Stimulated activated naive CD4-positive, alpha-beta T cell (primary cell): ENCODE measurements at regions not wholly inside any gene's neighbourhood (a gene's known extent, or its start where the extent isn't known, plus 50 kb on each side); places are given as distances from the start of the nearest gene placed in this dataset.
"Not testable (repeated sequence)": the region's sequence is repeated elsewhere in the genome, so short reads cannot be mapped to it uniquely, and the experiment has no call there.

Source experiments
- DNase-seq, 6 experiments: peaks; one replicate each; lab custom pipeline; 2025; lab: John Stamatoyannopoulos, UW

DNA sequence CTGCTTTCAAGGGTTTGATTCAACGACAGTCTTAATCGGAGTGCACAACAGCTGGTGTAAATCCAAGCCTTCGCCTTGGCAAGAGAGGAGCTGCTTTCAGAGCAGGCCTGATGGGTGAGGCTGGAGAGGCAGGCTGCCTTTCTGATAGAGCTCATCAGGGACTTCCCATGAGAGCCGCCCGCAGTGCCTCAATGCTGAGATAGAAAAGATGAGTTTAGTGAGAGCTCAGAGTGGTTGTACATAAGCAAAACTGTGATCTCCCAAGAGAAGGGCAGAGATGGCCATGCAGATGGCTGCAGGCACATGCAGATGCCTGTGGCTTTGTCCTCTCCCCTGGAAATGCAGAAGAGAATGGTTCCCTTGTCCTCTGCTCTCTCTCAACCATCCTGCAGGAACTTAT, 122.1 kb downstream of the ARL4C start:
- DNase-seq: no peak

- DNase-seq: no peak
Observed at GRCh38 chr2:234374150-234374508, 122.8 kb downstream of the ARL4C start.

DNA sequence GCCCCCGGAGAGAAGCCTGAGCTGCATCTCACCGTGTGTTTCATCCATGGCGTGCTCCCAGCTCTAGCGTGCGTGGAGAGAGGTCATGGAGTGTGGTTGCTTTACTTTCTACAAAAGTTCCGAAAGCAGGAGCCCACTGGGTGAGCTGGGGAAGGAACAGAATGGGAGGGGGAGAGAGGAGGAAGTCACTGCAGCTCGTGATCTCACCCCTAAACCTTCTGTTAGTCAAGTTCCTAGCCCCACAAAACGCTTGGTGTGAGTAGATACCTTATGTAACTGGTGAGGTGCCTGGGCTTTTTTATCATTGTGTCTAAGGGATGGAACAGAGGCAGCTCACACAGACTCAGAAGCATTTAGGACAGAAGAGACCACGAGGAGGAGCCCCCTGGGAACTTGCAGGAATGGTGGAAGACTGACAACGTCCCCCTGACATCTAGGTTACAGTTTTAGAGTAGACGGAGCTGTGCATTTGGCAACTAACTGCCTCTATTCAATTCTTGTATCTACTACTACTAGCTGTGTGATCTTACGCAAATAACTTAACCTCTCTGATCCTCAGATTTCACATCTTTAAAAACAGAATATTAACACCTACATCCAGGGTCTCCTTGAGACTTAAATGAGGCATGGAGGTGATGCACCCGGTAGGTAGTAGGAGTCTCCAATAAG, 123.3 kb downstream of the ARL4C start:
- peak in 2 of 6 experiments; percentile 33 to 42 for DNase-seq

- DNase-seq: peak in 3 of 6 experiments; percentile 8 to 47 (median 42)
Observed at GRCh38 chr2:234373060-234373459, 123.8 kb downstream of the ARL4C start.

DNA sequence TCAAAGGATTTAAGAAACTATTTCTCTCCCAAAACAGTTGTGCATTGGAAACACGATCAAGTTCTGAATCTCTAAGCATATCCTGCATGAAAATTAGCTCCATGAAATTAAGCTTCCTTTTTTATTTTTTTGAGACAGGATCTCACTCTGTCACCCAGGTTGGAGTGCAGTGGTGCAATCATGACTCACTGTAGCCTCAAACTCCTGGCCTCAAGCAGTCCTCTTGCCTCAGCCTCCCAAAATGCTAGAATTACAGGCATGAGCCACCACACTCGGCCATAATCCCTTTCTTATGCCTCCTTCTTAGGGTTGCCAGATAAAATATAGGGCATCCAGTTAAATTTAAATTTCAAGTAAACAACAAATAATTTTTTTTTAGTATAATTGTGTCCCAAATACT, 124.4 kb downstream of the ARL4C start:
- no peak for DNase-seq

DNA sequence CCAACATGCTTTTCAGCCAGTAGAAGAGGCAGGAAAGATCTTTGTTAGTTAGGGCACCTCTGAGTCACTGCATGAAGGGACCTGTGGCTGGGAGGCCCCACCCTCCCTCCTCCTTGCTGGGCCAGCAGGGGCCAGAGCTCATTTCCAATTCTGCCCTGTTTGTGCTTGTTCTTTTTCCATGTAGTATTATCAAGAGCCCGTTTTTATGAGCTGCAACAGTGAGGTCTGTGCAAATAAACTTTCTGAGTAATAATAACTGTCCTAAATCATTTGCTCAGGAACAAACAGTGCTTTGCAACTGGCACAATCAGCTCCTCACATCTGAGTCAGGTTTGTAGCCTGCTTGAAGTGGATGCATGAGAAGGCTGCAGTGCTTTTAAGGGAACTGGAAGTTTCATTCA, 128.0 kb downstream of the ARL4C start:
- DNase-seq: peak in 4 of 6 experiments; percentile 17 to 25 (median 22)

GRCh38 chr2:234366891-234367290, 130.0 kb downstream of the ARL4C start:
- DNase-seq: no peak

GRCh38 chr2:234364661-234365060, 132.2 kb downstream of the ARL4C start:
- DNase-seq: no peak

DNA sequence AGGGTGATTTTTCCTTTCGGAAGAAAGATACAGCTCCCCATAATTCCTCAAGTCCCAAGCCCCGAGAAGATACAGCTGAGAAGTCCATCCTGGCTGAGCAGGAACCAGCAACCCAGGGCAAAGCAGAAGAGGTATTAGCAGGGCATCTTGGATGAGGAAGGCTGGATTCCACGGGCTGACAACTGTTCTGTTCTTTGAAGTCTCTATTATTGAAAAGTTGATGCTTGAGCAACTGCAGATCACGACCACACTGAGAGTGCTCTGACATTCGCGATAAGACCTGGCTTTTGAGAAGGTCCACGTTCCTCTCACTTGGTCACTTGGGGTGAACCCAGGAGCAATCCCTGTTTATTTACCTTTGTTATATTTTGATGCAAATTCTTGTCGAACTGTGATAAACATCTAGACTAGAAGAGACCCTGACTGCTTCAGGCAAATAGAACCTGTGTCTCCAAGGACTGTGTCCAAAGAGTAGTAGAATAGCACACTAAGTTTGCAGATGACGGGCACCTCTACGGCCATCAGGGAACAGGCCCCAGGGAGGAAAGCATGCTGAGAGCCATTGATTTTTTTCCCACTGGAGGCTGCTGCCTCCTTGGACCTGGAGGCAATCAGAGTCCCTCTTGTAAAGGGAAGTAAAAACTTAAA, 133.1 kb downstream of the ARL4C start:
- no peak for DNase-seq

DNA sequence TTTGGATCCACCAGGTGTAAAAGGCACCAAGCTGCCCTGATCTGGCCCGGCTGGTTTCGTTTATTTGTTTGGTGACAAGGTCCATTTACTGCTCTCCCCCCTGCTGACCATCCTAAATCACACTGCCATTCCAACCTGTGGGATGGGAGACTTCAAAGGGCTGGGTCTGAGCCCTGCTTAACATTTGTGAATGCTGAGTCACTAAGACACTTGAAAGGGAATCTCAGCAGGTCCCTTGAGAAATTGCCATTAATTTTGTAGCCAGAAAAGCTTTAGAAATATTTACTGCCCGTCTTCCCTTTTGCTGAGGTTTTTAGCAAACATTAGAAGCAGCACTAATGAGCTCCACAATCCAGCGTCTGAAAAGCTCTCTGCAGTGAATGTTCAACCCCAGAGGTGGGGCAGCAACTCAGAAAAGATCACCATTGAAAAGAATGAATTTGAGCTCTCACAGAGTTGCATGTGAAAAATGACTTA, 133.8 kb downstream of the ARL4C start:
- DNase-seq: no peak

- not testable (repeated sequence) for DNase-seq
Observed at GRCh38 chr2:234360313-234360975, 136.4 kb downstream of the ARL4C start.

GRCh38 chr2:234357666-234358065, 139.2 kb downstream of the ARL4C start:
- DNase-seq: no peak

DNA sequence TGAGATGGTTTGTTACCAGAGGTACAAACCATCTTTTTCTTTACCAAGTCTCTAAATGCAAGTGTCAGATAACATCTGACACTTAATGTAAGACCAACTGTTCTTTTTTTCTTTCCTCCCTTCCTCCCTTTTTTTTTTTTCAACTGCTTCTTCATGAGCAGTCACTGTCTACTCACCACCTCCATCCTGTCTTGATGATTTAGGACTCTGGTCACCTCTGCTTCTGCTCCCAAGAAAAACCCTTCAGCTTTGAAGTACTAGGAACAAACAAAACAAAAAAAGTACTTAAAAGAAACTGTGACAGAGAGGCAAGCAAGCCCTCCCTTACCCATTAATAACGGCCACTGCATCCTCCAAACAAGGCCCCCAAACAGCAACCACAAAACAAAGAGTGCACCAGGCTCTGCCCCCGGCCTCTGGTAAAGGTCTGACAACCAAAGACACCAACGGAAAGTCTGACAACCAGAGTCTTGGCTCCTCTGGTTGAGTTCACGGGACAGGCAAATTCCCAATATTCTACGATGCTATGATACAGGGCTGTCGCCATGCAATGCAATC, 141.0 kb downstream of the ARL4C start:
- DNase-seq: no peak

- no peak for DNase-seq
Observed at GRCh38 chr2:234355021-234355720, 141.7 kb downstream of the ARL4C start.

DNA sequence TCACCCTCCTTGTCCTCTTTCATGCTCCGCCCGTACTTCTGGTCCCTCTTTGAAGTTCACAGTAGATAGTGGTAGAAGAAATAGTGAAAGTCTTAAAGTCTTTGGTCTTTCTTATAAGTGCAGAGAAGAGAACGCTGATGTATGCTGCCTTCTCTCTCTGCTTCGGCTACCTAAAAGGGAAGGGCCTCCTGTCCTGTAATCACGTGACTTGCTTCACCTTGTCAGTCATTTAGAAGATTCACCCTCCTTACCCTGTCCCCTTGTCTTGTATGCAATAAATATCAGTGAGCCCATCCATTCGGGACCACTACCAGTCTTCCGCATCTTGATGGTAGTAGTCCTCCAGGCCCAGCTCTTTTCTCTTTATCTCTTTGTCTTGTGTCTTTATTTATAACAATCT, 144.6 kb downstream of the ARL4C start:
- DNase-seq: no peak

- DNase-seq: not testable (repeated sequence)
Observed at GRCh38 chr2:234351866-234352265, 145.0 kb downstream of the ARL4C start.

GRCh38 chr2:234348081-234348480, 148.8 kb downstream of the ARL4C start:
- DNase-seq: no peak

DNA sequence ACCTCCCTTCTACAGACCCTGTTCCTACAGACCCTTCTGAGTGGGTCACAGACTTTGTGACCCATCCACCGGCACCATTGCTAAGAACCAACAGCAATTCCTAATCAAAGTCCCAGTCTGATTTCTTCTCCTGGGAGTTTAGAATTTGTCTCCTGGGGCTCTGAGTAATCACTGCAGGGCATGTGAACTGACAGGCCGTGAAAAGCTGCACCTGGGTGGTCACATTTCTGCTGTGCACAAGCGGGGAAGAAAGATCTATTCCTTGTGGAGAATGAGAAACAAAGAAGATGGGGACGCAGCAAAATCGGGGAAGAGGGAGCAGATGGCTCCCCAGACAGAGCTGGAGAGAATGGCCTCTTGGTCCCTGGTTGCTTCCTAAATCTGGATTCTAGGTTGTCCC, 151.0 kb downstream of the ARL4C start:
- no peak for DNase-seq

DNA sequence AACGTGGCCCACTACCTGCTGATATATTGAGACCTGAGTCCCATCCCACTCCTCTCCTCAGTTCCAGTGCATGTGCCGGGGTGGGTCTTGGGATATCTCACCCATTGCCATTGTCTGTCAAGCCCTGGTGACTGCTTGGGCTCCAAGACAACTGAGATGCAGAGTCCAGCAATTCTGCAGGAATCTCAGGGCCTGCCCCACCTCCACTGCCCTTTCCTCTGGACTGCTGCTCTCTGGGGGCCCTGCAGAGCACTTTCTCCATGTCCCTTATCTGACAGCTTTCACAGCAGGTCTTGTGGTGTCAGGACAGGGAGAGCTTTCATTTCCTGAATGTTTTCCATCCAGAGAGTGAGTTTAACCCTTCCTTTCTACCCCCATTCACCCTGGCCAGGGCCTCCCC, 152.9 kb downstream of the ARL4C start:
- DNase-seq: no peak

- no peak for DNase-seq
Observed at GRCh38 chr2:234343372-234343771, 153.5 kb downstream of the ARL4C start.

GRCh38 chr2:234341306-234341985, 155.4 kb downstream of the ARL4C start:
- no peak for DNase-seq

- DNase-seq: no peak
Observed at GRCh38 chr2:234339501-234339900, 157.4 kb downstream of the ARL4C start.
